B cell (primary cell): ENCODE measurements at regions not wholly inside any gene's neighbourhood (a gene's known extent, or its start where the extent isn't known, plus 50 kb on each side); places are given as distances from the start of the nearest gene placed in this dataset.

Source experiments
- ATAC-seq: fragments of 200-7000 bp; cut with Tn5 transposase; one replicate; pipeline ENCODE4 v1.10.0; 2021; ENCODE audit warnings: low read depth, mild to moderate bottlenecking, moderate number of reproducible peaks, moderate library complexity
- CTCF ChIA-PET: fragments of 350-600 bp; sonication (Branson Sonifier 250); formaldehyde crosslinking; loops from one replicate; lab custom pipeline; 2021; ENCODE audit warnings: antibody characterized with exemption, inconsistent platforms; lab: Charles Lee
- POLR2A ChIA-PET: fragments of 350-600 bp; sonication (Branson Sonifier 250); formaldehyde crosslinking; loops from one replicate; lab custom pipeline; 2021; ENCODE audit warnings: antibody characterized with exemption; lab: Charles Lee
- DNase-seq: peaks from one replicate; pipeline ENCODE4 v3.0.0; 2013
- H2AFZ ChIP-seq: 2 replicates; pipeline ENCODE4 v1.6.1; 2012; ENCODE audit warnings: mild to moderate bottlenecking, low read depth, low read length; ENCODE audit not compliant: insufficient read depth, poor library complexity, severe bottlenecking
- H3K27ac ChIP-seq, 2 donors: 1 replicate in 1 of 2; 2 replicates in 1 of 2; pipeline ENCODE4 v1.5.1; 2012 to 2013; ENCODE audit warnings: low read length in 2 of 2, mild to moderate bottlenecking in 2 of 2, moderate library complexity in 1 of 2
- H3K27me3 ChIP-seq, 4 experiments: fragments of 200-600 bp in 1 of 4; sonication (generic) in 1 of 4; replicated peaks in 1 of 4; 1 replicate in 2 of 4; 2 replicates in 2 of 4; pipeline versions ENCODE4 v1.6.1 to v1.7.0; 2013 to 2016; ENCODE audit warnings: low read length in 3 of 4, mild to moderate bottlenecking in 2 of 4, mixed read lengths in 1 of 4, moderate library complexity in 1 of 4; ENCODE audit not compliant: insufficient read depth in 4 of 4, control insufficient read depth in 3 of 4; ENCODE audit errors: control extremely low read depth in 1 of 4
- H3K36me3 ChIP-seq, 2 experiments: replicated peaks in 1 of 2; 1 replicate in 1 of 2; 2 replicates in 1 of 2; pipeline versions ENCODE4 v1.6.1 to v1.7.1; 2013; ENCODE audit warnings: low read length in 1 of 2; ENCODE audit not compliant: insufficient read depth in 2 of 2, control insufficient read depth in 1 of 2; ENCODE audit errors: control extremely low read depth in 1 of 2, extremely low read depth in 1 of 2
- H3K4me1 ChIP-seq, 2 donors: fragments of 200-600 bp in 1 of 2; sonication (generic) in 1 of 2; 1 replicate in 1 of 2; 2 replicates in 1 of 2; pipeline versions ENCODE4 v1.5.1 to v1.6.1; 2013 to 2017; ENCODE audit warnings: low read length in 2 of 2; ENCODE audit not compliant: control insufficient read depth in 2 of 2, insufficient read depth in 2 of 2
- H3K4me2 ChIP-seq: replicated peaks from 2 replicates; pipeline ENCODE3; 2012; ENCODE audit warnings: mild to moderate bottlenecking, low read depth, low read length; ENCODE audit not compliant: poor library complexity, severe bottlenecking
- H3K4me3 ChIP-seq, 5 experiments: fragments of 200-600 bp in 1 of 5; sonication (generic) in 1 of 5; 1 replicate in 3 of 5; 2 replicates in 2 of 5; pipeline versions ENCODE4 v1.5.1 to v1.7.0; 2011 to 2016; ENCODE audit warnings: low read length in 4 of 5, mild to moderate bottlenecking in 4 of 5, low read depth in 2 of 5, control low read depth in 1 of 5, moderate library complexity in 1 of 5; ENCODE audit not compliant: insufficient read depth in 1 of 5; ENCODE audit errors: control extremely low read depth in 1 of 5, extremely low read depth in 1 of 5
- H3K79me2 ChIP-seq: fragments of 200-600 bp; sonication (generic); one replicate; pipeline ENCODE4 v1.6.0; 2016; ENCODE audit warnings: low read length; ENCODE audit not compliant: control insufficient read depth, insufficient read depth
- H3K9ac ChIP-seq: fragments of 200-600 bp; sonication (generic); 2 replicates; pipeline ENCODE4 v1.6.1; 2017; ENCODE audit warnings: mild to moderate bottlenecking, low read length, moderate library complexity
- H3K9me3 ChIP-seq, 3 donors: one replicate each; pipeline versions ENCODE4 v1.6.1 to v1.7.1; 2013; ENCODE audit warnings: low read length in 2 of 3; ENCODE audit not compliant: control insufficient read depth in 2 of 3, insufficient read depth in 1 of 3; ENCODE audit errors: control extremely low read depth in 1 of 3
- H4K20me1 ChIP-seq: 2 replicates; pipeline ENCODE4 v1.6.0; 2012; ENCODE audit warnings: mild to moderate bottlenecking, low read length; ENCODE audit not compliant: insufficient read depth, control insufficient read depth, poor library complexity, severe bottlenecking
- H3K27ac Mint-ChIP-seq: one replicate; pipeline ENCODE4 v1.8.0; 2021; ENCODE audit warnings: mixed read lengths
- H3K27me3 Mint-ChIP-seq: one replicate; pipeline ENCODE4 v1.8.0; 2021; ENCODE audit warnings: mixed read lengths
- H3K4me1 Mint-ChIP-seq: one replicate; pipeline ENCODE4 v1.8.0; 2021; ENCODE audit warnings: mixed read lengths
- H3K4me3 Mint-ChIP-seq: one replicate; pipeline ENCODE4 v1.8.0; 2021; ENCODE audit warnings: mixed read lengths
- H3K9me3 Mint-ChIP-seq: one replicate; pipeline ENCODE4 v1.8.0; 2022; ENCODE audit warnings: mixed read lengths; ENCODE audit not compliant: insufficient read depth
- EZH2 ChIP-seq: IDR thresholded peaks from 2 replicates; pipeline ENCODE4 v1.6.1; 2012; ENCODE audit warnings: borderline replicate concordance, low read depth, mild to moderate bottlenecking, moderate library complexity, low read length; ENCODE audit not compliant: insufficient read depth, poor library complexity, severe bottlenecking
- WGBS: methylation state at CpG from one replicate; pipeline ENCODE4 v1.1.5; 2013; ENCODE audit warnings: missing lambda C conversion rate; ENCODE audit not compliant: insufficient coverage; 5-methylcytosine and 5-hydroxymethylcytosine counted together
- intact Hi-C: fragments of 100-400 bp; cut with micrococcal nuclease; formaldehyde crosslinking; loops from one replicate; pipeline ENCODE4 v1.10.0; 2022
- TF ChIP-seq, protein P1 (sequence below): fragments of 200-600 bp; IDR thresholded peaks from one replicate; pipeline ENCODE4 v1.8.0; 2022; ENCODE audit warnings: antibody characterized with exemption, mild to moderate bottlenecking

DNA sequence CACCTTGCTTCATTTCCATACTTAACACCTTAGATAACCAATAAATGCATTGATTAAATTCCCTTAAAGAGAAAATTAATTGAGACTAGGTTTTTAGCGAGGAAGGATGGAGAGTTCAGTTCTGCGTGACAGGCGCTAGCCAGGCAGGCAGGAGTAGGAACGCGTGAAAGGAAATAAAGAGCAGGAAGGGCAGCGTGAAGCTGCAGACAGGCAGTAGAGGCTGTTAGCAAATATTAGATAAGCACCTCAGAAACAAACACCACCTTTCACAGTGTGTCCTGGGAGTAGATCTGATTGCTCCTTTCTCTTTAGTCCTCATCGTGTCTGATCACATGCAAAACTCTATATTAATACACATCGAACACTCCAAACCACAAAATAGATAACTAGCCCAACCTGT lies 282.7 kb upstream of the ADGRL2 start:
- Mint-ChIP-seq H3K4me3 (no peak overlapping the region), H3K4me1 (peaks cover 2% of the 10 kb centered on the region), H3K27ac (no peak overlapping the region), H3K27me3 (no peaks in the 10 kb centered on the region), H3K9me3 (no peaks in the 10 kb centered on the region)
- H3K9me3 ChIP-seq, result no peaks in the 10 kb centered on the region
- no peak for DNase-seq
- H3K4me3 ChIP-seq, result no peak overlapping the region
- no peak for ATAC-seq
- TF ChIP-seq, protein P1, sequence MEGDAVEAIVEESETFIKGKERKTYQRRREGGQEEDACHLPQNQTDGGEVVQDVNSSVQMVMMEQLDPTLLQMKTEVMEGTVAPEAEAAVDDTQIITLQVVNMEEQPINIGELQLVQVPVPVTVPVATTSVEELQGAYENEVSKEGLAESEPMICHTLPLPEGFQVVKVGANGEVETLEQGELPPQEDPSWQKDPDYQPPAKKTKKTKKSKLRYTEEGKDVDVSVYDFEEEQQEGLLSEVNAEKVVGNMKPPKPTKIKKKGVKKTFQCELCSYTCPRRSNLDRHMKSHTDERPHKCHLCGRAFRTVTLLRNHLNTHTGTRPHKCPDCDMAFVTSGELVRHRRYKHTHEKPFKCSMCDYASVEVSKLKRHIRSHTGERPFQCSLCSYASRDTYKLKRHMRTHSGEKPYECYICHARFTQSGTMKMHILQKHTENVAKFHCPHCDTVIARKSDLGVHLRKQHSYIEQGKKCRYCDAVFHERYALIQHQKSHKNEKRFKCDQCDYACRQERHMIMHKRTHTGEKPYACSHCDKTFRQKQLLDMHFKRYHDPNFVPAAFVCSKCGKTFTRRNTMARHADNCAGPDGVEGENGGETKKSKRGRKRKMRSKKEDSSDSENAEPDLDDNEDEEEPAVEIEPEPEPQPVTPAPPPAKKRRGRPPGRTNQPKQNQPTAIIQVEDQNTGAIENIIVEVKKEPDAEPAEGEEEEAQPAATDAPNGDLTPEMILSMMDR, result no peak
- TF ChIP-seq EZH2, result no peak
- H3K9ac ChIP-seq, result no peak overlapping the region
- H3K79me2 ChIP-seq, result no peaks in the 10 kb centered on the region
- no peak overlapping the region for H2AFZ ChIP-seq
- WGBS, result 33% methylated on average over 2 of the region's 8 CpGs
- no peaks in the 10 kb centered on the region for H4K20me1 ChIP-seq
- intact Hi-C loops, result no loop called here
- H3K4me1 ChIP-seq, result no peaks in the 10 kb centered on the region
- no peak overlapping the region for H3K27ac ChIP-seq
- POLR2A ChIA-PET, result no interaction called here
- CTCF ChIA-PET, result no interaction called here
- H3K27me3 ChIP-seq, result peaks cover 0 to 2% (median 0%) of the 10 kb centered on the region in 4 experiments
- H3K36me3 ChIP-seq, result no peaks in the 10 kb centered on the region
- H3K4me2 ChIP-seq, result no peak overlapping the region

DNA sequence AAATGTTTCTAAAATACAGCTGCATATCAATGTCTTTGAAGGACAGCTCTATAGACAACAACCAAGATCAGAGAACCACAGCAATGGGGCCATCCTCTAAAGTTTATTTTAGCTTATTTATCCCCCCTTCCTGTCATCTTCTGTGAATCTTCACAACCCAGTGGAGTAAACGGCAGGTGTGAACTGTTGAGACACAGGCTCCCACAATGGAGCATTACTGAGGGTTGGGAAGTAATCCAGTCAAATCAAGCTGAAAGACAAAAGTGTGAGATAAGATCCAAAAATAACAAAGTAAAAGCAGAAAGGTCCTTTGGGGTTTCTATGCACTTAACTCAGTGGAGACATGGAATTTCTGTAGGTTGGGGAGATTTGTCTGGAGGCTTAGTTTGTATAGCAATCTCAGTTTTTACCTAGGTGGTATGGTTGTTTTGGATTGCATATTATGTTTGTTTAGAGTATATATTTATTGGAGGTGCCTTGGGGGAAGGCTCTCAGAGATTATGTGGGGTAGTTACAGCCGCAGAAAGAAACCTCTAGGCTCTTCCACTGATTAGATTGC lies 286.9 kb upstream of the ADGRL2 start:
- Histone ChIP-seq H3K27ac (no peak overlapping the region), H3K4me2 (no peak overlapping the region), H2AFZ (no peak overlapping the region), H3K27me3 (peaks cover 0 to 2% (median 0%) of the 10 kb centered on the region in 4 experiments), H3K4me3 (no peak overlapping the region), H3K9ac (no peak overlapping the region), H3K9me3 (no peaks in the 10 kb centered on the region), H3K4me1 (no peaks in the 10 kb centered on the region), H4K20me1 (no peaks in the 10 kb centered on the region), H3K36me3 (no peaks in the 10 kb centered on the region), H3K79me2 (no peaks in the 10 kb centered on the region)
- no peak for ATAC-seq
- TF ChIP-seq EZH2, result no peak
- TF ChIP-seq, protein P1, result no peak
- Mint-ChIP-seq H3K9me3 (no peaks in the 10 kb centered on the region), H3K4me3 (no peak overlapping the region), H3K27me3 (no peaks in the 10 kb centered on the region), H3K27ac (no peak overlapping the region), H3K4me1 (peaks cover 2% of the 10 kb centered on the region)
- POLR2A ChIA-PET, result no interaction called here
- intact Hi-C loops, result no loop called here
- CTCF ChIA-PET, result no interaction called here
- 90% methylated on average over 2 of the region's 2 CpGs for WGBS
- DNase-seq, result no peak
